Stimulated activated CD4-positive, alpha-beta T cell treated with anti-CD3 and anti-CD28 coated beads, TNF-alpha, amount 100 ng/mL, for 24 hours (primary cell): ENCODE measurements at regions not wholly inside any gene's neighbourhood (a gene's known extent, or its start where the extent isn't known, plus 50 kb on each side); places are given as distances from the start of the nearest gene placed in this dataset.
"Not testable (repeated sequence)": the region's sequence is repeated elsewhere in the genome, so short reads cannot be mapped to it uniquely, and the experiment has no call there.

Experiments
- DNase-seq, 3 experiments: peaks; one replicate each; pipeline ENCODE4 v3.0.0-alpha.2; 2020; ENCODE audit warnings: low read depth in 3 of 3

DNA sequence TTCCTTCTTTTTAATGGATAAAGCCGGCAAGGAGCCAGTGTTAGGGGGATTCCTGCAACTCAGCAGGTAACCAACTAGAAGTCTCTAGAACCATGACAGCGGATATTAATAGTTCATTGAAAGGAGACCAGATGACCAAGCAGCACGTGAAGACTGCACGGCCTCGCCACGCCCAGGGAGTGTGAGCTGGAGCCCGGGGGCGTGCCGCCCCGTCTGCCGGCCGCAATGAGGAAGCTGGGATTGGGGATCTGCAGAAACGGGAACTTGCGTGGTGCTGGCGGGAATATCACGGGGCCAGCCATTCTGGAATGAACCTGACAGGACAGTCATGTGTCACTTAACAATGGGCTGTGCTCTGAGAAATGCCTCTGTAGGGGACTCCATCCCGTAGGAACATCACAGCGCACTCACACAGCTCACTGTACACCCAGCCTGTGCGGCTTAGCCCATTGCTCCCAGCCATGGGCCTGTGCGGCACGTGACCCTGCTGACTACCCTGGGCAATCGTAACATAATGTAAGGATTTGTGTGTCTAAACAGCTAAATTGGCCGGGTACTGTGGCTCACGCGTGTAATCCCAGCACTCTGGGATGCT is 4092.8 kb upstream of the TPTE start:
- DNase-seq, result not testable (repeated sequence)

DNA sequence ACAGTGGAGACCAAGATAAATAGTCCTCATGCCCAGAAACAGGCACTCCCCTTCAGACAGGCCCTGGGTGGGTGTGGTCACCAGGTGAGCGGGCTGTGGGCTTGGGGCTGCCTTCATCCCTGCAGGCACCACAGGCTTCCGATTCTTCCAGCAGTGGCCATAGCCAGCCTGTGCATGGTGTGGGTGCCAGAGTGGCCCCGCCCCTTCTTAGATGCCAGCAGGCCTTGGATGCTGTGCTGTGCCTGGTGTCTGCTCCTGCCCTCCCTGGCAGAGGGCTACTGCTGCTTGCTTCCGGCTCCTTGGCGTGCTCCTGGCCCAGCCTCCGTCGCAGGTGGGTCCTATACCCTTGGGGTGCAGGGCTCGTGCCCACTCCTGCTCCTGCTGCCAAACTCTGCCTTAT is 4091.5 kb upstream of the TPTE start:
- DNase-seq, result not testable (repeated sequence)

DNA sequence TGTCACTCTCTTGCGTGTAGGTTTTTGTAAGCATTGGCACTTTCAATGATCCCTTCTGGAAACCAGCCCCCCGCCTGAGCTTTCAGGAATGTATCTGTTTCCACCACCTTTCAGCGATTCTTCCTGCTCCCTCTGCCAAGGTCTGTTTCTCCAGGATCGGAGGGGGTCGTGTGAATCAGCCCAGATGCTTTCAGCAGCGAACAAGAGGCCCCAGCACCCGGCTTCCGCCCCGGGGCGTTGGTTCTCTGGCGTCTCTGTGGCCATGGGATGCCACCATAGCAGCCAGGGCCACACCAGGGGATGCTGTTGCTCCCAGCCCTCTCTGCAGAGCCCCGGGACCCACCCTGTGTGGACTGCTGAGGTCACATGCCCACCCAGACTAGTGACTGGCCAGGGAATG is 4088.2 kb upstream of the TPTE start:
- not testable (repeated sequence) for DNase-seq

DNA sequence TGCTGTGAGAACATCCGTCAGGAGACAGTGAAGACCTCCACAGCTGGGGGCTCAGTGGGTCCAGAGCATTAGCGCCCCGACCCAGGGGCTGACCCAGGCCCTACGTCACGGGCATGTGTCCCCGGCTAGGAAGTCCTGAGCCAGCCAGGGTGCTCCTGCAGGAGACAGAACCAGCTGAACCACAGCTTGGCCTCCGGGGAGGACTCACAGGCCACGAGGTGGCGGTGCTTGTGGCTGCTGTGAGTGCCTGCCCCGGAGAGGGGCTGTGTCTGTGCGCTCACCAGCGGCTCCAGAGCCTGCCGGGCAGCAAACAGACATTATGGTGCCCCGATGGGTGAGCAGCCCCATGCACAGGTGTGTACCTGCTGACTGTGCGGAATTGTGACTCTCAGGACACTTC is 4085.2 kb upstream of the TPTE start:
- DNase-seq, result not testable (repeated sequence)

DNA sequence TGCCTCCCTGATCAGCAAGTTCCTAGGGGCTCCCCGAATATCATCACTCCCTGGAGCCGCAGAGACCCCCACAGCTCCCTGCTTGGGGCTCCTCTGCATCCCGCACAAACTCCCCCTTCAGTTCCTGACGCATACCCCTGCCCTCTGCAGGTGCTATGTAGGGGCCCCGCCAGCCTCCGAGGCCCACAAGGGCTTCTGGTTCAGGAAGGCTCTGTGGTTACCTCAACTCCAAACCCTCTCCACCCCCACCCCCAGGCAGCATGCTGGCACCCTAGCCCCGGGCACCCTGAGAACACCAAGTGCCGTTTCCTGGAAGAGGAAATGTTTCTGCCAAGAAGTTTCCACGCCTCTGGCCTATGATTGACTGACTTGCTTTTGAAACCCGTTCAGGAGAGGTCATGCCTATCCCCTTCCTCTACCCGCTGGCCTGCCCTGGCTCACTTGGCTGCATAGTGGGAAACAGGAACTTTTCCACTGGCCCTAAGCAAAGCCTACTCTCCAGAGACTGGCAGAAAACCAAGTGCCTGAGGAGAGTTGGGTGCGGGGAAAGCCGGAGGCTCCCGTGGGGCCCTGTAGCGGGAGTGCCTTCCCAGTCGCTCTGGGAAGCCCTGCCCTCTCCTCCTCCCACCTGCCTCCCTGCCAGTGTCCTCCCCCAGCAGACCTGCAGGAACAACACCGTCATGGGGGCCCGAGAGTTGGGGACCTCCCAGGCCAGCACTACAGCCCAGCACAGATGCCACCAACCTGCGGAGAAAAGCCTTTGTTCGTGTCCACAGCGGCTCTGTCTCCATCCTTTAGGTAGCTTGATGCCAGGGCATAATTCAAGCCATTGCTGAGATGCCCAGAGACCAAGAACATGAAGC is 4084.2 kb upstream of the TPTE start:
- not testable (repeated sequence) for DNase-seq

DNA sequence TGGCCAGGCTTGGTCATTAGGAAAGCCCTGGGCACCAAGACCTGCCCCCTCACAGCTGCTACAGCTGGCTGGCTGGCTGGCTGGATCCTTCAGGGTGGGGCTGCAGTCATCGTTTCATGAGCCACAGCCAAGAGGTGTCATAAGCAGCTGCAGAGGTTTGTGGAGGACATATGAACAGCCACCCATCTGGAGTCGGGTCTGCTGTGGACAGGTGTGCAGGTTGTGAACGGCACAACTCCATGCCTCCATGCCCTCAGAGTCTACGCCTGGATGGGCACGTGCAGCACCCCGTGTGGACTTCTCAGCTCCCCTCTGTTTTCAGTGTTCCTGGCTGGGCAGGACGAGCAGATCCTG is 4083.6 kb upstream of the TPTE start:
- not testable (repeated sequence) for DNase-seq

DNA sequence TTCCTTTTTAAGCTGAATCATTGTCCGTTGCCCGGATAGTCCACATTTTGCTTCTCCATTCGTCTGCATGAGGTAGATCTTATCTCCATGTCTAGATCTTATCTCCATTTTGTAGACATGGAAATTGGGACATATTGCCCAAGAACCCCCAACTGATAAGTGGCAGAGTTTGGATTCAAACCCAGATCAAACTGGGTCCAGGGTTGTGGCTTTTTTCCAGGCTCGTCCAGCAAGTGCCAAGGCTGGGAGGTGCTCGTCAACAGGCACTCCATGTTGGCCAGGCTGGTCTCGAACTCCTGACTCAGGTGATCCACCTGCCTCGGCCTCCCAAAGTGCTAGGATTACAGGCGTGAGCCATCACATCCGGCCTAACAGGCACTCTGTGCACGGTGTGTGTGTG is 4082.3 kb upstream of the TPTE start:
- DNase-seq, result not testable (repeated sequence)

DNA sequence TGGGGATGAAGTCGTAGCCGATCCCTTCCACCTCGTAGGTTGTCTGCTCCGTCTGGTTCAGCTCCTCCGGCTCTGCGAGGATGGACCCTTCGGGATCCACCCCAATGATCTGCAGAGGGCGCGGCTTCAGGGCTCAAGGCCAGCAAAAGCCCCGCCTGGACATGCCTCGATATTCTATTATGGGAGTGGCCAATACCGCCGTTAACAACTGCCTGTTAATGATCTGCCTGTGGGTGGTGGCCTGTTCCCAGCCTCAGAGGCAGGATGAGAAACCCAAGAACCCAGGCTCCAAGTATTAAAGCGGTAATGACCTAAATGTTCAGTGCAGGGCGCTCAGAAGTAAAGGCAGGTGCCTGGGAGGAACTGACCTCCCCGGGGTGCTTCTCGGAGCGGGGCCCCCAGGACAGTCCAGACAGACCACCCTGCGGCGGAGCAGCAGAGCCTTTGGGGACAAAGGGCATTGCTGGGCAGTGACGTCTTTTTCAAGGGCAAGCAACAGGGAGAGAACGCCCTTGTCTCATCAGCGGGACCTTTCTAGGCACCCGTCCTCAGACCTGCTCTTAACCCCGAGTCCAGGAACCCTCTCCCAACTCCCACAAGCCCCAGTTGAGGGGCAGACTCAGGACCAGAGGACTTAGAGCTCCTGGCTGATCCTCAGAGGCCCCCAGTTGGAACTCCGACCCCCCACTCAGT is 4066.6 kb upstream of the TPTE start:
- DNase-seq, result not testable (repeated sequence)

DNA sequence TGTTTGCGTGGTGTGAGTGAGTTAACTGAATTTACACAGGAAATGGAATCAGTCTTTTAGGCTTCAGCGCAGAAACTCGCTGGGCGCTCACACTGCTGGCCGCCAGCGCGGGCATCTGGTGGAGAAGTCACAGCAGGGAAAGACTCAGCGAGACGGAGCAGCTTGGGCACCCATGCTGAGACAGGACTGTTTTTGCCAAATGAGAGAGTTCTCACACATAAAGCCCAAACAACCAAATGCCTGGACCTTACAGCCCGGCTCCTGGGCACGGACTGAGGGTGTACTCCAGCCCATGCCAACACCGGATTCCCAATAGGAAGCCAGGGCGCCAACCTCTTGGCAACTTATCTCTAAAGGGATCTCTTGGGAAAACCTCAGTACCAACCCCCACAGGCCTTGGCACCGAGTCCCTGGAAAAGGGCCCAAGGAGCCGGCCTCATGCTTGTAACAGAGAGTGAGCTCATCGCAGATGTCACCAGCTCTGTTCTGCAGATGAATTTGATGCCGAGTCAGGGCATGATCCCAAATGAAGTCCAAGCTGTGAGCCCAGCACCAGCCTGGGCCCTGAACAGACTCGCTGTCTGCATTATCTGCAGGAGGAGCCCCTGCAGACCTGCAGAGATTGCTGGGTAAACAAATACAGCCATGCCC is 4065.2 kb upstream of the TPTE start:
- not testable (repeated sequence) for DNase-seq

DNA sequence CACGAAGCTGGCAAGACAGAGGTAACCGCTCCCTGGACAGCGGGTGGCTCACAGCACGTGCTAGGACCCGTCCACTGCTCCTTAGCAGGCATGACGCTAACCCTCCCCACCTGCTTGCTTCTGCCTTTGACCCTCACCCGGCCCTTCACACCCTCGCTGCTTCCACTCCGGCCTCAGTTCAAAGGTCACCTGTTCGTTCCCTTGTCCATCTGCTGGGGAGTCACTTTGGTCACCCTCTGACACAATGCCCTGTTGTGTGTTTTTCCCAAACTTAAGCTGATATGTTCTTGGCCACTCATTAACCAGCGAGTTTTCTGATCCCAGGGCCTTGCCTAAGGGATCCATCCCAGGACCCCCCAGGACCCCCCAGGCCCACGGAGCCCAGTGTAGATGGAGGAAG is 4061.6 kb upstream of the TPTE start:
- DNase-seq, result not testable (repeated sequence)

DNA sequence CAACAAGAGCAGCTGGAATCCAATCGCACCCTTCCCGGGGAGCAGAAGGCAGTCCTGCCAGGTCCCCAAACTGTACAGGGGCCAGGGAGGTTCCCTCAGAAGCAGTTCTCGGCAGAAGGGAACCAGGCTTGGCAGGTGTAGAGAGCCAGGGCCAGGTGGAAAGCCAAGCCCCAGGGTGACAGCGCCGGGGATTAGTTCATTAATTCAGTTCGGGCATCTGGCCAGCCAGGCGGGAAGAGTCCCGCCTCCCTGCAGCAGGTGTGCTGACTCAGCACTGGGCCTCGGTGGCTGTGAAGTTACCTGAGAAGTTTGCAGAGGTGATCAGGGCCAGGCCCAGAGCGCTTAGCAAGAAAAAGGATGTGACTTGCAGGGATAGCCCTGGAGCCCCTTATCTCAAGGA is 4060.0 kb upstream of the TPTE start:
- DNase-seq, result not testable (repeated sequence)

DNA sequence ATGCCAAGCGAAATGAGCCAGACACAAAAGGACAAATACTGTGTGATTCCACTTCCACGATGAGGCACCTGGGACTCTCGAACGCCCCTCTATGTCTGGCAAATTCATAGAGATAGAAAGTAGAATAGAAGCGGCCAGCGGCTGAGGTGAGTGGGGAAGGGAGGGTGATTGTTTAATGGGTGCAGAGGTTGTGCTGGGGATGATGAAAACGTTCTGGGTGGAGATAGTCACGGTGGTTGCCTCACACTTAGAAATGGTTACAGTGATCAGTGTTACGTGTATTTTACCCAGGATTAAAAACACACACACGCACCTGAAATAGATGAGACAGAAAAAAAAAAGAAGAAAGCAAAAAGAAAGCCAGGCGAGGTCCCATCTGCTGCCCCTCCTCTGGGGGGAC is 4057.0 kb upstream of the TPTE start:
- not testable (repeated sequence) for DNase-seq

DNA sequence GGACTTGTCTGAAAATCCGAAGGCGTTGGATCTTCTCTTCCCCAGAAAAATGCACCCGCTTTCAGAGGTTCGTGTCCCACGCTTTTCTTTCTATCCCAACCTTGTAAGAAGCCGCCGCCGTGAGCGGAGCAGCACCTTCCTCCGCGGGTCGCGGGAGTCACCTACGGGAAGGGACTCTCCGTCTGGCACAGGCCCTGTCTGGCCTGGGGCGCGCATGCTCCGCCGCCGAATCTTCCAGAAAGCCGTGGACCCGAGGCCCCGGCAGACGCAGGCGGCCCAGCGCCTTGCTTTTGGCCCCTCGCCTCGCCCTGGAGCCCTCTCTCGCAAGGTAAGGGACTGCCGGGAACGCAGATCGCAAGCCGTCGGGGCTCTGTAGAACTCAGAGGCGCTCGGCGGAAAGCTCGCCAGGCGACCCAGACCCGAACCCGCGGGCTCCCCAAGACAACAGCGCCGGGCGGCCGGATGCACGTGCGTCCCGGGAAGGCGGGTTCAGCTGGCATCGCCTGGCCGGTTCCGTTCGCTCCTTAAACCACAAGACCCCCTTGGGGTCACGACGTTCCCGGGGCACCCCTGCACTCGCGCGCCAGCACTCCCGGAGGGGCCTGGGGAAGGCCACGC is 4055.2 kb upstream of the TPTE start:
- not testable (repeated sequence) for DNase-seq

DNA sequence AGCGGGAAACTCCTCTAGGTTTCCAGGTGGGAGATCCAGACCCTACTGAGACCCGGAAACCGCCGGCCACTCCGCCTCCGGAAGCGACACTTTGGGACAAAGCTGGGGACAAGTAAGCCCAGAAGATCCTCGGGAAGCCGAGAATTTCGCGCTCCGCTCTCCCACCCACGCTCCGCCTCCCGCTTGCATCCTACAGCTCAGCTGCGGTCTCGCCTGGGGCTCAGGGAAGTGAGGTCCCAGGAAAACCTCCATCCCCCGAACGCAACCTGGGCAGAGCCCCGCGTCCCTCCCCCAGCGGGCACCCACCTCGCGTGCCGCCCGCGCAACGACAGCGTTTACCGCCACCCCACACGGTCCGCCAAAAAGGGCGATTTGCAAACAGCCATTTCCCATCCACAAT is 4054.7 kb upstream of the TPTE start:
- DNase-seq, result not testable (repeated sequence)

DNA sequence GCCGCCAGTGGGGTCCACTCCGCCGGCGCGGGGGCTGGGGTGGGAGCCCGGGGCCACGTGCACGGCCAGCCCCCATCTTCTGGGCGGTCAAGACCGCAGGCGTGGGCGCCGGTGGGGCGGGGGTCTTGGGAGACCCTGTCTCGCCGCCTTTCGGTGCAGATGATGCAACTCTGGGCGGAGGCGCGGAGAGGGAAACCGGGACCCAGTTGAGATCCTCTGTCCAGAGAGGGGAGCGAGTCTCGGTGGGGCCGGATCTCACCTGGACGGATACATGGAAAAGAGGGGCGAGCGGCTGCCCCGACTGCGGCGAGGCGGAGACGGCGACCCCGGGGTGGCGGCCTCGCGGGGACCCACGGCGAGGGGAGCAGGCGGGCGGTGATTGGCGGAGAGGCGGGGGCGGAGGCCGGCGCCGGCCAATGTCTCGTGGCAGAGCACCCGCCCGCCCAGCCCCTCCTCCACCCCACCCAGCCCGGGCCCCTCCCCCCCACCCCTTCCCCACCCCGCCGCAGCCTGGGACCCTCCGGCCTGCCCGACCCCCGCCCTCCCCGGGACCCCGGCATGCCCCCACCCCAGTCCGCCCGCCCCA is 4054.1 kb upstream of the TPTE start:
- not testable (repeated sequence) for DNase-seq

DNA sequence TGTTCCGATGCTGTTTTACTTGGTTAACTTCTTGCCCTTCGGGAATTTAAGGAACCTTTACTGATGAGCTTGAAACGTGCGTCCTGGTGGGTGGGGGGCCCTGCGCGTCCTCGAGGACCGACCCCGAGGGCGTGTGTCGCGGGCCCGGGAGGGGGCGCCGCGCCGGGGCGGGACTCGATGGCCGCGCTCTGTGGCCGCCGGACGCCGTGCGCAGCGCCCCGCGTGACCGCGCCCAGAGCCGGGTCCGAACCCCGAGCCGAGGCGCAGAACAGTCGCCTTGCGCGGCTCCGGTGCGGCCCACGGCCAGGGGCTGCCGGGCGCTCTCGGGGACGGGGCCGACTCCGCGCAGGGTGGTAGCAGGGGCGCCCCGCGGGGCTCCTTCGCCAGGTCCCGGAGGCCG is 4053.5 kb upstream of the TPTE start:
- DNase-seq, result not testable (repeated sequence)

DNA sequence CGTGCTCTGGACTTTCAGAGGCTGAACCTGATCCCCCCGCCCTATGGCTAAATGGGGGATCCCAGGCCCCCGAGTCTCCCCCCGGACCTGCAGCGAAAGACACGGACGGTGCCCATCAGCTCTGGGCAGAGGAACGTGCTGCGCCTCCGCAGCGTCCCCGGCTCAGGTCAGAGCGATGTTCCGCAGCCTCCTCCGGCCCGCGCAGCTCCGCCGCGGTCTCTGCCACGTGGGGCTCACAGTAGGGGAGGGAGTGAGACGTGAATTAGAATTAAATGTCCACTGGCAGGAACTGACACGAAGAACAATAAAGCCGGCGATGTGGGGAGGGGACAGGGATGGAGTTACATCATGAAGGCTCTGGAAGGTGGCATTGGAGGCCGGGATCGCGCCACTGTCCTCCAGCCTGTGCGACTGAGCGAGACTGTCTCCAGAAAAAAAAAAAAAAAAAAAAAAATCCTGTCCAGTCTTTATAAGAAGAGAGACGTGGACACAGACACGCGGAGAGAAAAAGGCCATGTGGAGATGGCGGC is 4053.0 kb upstream of the TPTE start:
- not testable (repeated sequence) for DNase-seq

DNA sequence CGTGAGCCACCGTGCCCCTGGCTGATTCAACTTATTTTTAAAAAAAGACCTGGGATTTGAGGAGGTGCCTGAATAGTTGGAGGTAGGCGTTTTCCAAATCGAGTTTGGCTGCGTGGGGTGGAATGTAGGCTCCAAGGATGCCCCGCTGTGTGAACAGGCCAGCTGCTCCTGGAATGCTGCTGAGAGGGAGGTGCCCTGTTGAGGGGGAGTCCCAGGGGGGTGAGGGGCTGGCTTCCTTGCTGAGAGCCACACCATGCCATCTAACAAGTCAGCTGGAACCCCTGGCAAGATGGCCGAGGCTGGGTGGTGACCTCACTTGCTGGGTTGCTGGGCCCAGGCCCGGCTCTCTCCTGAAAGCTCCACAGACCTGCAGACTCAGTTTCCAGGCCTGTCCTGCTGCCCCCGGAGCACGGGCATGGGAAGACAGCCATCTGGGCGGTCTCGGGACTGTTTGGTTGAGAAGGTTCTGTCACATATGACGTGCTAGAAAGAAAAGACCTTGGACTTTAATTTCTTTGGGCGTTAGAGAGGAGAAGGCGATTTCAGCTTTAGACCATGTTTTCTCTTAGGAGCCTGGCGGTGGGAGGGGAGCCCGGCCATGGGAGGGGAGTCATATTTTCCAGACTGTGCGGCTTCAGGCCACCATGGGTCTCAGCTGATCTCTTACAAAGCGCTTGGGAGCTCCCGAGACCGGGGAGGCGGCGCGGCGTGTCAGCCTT is 4047.0 kb upstream of the TPTE start:
- not testable (repeated sequence) for DNase-seq

DNA sequence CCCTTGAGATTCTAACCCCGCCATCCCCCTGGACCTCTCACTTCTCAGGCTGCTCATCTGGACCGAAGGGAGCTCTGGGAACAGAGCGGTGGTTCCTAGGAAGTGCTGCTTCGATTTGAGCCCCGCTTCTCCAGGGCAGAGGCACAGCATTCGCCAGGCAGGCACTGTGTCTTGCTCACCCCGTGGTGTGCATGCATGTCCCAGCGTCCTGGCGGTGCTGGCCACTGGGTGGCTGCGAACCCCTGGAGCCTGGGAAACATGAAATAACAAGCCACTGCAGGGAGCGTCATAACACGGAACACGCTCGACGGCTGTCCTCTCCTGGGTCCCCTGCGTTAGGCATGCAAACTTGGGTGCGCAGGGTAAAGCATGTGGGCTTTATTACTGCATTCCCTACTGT is 4040.3 kb upstream of the TPTE start:
- DNase-seq, result not testable (repeated sequence)

DNA sequence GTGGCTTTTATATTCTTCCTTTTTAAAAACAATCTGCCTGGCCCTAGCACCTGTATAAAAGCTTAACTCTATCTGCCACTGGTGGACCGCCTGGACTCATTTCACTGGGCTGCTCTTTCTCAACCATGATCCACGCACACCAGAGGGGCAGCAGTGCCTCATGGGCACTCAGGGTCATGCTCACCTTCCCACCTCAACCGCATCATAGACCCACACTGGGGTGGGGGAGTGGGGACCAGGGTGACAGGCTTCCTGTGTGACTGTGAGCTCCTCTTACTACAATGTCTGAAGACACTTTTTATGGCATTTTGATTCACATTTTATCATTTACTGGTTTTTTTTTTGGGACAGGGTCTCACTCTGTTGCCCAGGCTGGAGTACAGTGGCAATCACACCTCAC is 4038.8 kb upstream of the TPTE start:
- not testable (repeated sequence) for DNase-seq
